ENCODE measurements at regions not wholly inside any gene's neighbourhood (a gene's known extent, or its start where the extent isn't known, plus 50 kb on each side); places are given as distances from the start of the nearest gene placed in this dataset.

- DNase-seq, result no peak
- Histone ChIP-seq H3K4me1 (peaks cover 3% of the 10 kb centered on the region), H3K36me3 (no peaks in the 10 kb centered on the region), H3K27me3 (no peaks in the 10 kb centered on the region), H3K9me3 (no peaks in the 10 kb centered on the region), H3K4me3 (ENCODE audit: low read depth, low read length) (no peak overlapping the region)
- TF ChIP-seq CTCF (IDR thresholded peaks at IDR 0.05; ENCODE audit: low read depth, low read length), result no peak
These were observed 300.9 kb upstream of the SOX2 start for GRCh38 chr3:181410870-181411269.

DNA sequence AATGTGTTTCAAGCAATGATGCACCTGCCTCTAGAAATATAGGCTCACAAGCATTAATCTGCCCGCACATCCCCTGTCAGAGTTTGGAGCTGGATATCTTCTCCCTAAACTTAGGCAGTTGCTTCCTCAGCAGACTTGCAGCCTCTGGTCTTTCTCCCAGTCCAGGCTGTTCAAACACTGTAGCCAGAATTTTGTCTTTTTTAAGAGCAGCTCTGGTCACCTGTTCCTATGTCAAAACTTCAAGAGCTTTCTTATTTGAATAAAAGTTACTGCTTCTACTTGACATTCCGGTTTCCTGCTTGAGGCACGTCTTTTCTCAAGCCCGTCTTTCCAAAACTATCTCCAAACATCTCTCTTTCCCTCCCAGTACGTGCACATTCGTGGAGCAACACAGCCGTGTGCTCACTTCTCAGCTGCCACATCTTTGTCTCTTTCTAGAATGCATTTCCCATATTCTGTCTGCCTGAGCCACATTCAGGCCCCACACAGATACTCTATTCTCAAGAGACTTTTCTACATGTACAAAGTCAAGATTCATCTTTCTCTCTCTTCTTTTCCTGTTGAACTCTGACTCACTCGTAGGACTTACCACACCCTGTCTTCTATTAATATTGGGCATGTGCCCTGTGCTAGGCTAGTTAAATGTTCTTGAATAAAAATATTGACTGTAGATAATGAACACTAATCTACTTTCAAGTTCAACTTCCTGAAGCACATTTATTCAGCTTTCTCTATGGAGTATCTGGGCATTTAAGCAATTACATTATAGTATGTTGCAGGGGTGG, 307.7 kb upstream of the SOX2 start:
- TF ChIP-seq CTCF (IDR thresholded peaks at IDR 0.05; ENCODE audit: low read depth, low read length), result no peak
- H3K9me3 ChIP-seq, result no peaks in the 10 kb centered on the region
- H3K27me3 ChIP-seq, result no peaks in the 10 kb centered on the region
- DNase-seq, result no peak
- H3K4me3 ChIP-seq (ENCODE audit: low read depth, low read length), result no peak overlapping the region
- H3K4me1 ChIP-seq, result peaks cover 8% of the 10 kb centered on the region
- no peaks in the 10 kb centered on the region for H3K36me3 ChIP-seq

GRCh38 chr3:181402347-181402746, 309.4 kb upstream of the SOX2 start:
- Histone ChIP-seq H3K9me3 (no peaks in the 10 kb centered on the region), H3K4me1 (peaks cover 19% of the 10 kb centered on the region), H3K4me3 (ENCODE audit: low read depth, low read length) (no peak overlapping the region), H3K36me3 (no peaks in the 10 kb centered on the region), H3K27me3 (no peaks in the 10 kb centered on the region)
- no peak for TF ChIP-seq CTCF (IDR thresholded peaks at IDR 0.05; ENCODE audit: low read depth, low read length)
- DNase-seq, result no peak

DNA sequence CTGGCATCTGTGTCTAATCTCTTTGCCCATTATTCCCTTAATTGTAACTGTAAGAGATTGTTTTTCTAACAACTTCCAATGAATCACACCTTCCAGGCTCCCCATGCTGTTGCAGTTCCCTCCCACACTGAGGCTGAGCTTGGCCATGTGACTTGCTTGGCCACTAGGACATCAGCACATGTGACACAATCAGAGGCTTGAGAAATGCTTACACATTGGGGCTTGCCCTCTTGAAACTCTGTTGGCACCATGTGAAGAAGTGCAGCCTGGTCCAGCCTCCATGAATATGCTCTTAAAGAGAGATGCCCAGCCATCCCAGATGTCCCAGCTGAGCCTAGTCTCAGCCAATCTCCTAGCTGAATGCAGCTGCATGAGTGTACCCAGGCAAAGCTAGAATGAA, 326.8 kb upstream of the SOX2 start:
- peaks cover 9% of the 10 kb centered on the region; the same call in 1 of the 2 replicates for H3K4me1 ChIP-seq
- TF ChIP-seq CTCF (IDR thresholded peaks at IDR 0.05; ENCODE audit: low read depth, low read length), result no peak
- H3K9me3 ChIP-seq, result no peaks in the 10 kb centered on the region

DNA sequence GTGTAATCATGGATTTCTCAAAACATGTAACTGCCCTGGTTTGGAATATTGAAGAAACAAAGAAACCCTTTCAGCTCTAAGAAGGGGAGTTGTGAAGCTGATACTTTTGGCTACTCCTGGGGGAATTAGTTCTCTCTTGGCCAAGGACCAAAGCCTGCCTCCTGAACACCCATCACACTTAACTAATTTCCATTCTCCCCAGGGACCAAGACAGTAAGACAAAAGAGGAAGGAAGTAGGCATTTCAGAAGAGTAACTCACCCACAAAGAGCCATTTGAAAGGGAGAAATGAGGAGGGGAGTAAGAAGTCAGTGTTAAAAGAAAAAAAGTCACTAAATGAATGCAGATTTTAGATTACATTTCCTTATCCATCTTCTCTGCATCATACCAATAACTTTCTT, 328.0 kb upstream of the SOX2 start:
- Histone ChIP-seq H3K9me3 (no peaks in the 10 kb centered on the region), H3K4me3 (ENCODE audit: low read depth, low read length) (no peak overlapping the region), H3K36me3 (no peaks in the 10 kb centered on the region), H3K27me3 (no peaks in the 10 kb centered on the region), H3K4me1 (peaks cover 9% of the 10 kb centered on the region; the same call in 1 of the 2 replicates)
- TF ChIP-seq CTCF (IDR thresholded peaks at IDR 0.05; ENCODE audit: low read depth, low read length), result no peak
- DNase-seq, result no peak

More for the DNA sequence above, 326.8 kb upstream of the SOX2 start:
- H3K4me3 ChIP-seq (ENCODE audit: low read depth, low read length), result no peak overlapping the region
- H3K27me3 ChIP-seq, result no peaks in the 10 kb centered on the region
- DNase-seq, result no peak
- H3K36me3 ChIP-seq, result no peaks in the 10 kb centered on the region

DNA sequence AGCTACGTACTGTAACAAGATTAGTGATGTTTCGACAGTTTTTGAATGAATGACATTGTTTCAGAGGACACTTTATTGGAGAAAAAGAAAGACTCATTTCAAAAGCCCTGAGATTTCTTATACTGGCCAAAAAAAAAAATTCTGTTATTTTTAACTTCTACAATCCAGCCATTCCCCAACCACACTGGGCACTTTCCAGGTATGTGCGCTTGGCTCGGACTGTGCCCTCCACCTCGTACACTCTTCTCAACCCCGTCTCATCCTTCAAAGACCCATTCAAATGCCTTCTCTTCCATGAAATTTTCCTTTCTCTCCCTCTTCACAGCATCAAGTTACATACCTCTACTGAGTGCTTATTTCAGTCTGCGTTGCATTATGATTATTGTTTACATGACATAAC, 328.5 kb upstream of the SOX2 start:
- no peak for TF ChIP-seq CTCF (IDR thresholded peaks at IDR 0.05; ENCODE audit: low read depth, low read length)
- H3K4me3 ChIP-seq (ENCODE audit: low read depth, low read length), result no peak overlapping the region
- no peaks in the 10 kb centered on the region for H3K36me3 ChIP-seq
- no peaks in the 10 kb centered on the region for H3K27me3 ChIP-seq
- H3K9me3 ChIP-seq, result no peaks in the 10 kb centered on the region
- peaks cover 9% of the 10 kb centered on the region; the same call in 1 of the 2 replicates for H3K4me1 ChIP-seq
- no peak for DNase-seq

All from BE2C (cell line).